Calu3 (cell line): ENCODE measurements at regions not wholly inside any gene's neighbourhood (a gene's known extent, or its start where the extent isn't known, plus 50 kb on each side); places are given as distances from the start of the nearest gene placed in this dataset.

Experiments used
- BruUV-seq: library from RNA; stranded (reverse); fragments of 400-500 nt; replicated peaks from 2 replicates; lab custom pipeline; 2021; lab: Mats Ljungman, UMichigan
- CTCF ChIA-PET: fragments of 300-600 bp; sonication (Branson Sonifier 250); formaldehyde crosslinking; loops from one replicate; lab custom pipeline; 2022; ENCODE audit warnings: antibody characterized with exemption; lab: Charles Lee
- DNase-seq: peaks from one replicate; pipeline ENCODE4 v3.0.0; 2022
- H3K27ac Mint-ChIP-seq: one replicate; pipeline ENCODE4 v1.8.0; 2022; ENCODE audit warnings: mixed read lengths; ENCODE audit not compliant: unreplicated experiment
- H3K27me3 Mint-ChIP-seq: one replicate; pipeline ENCODE4 v1.8.0; 2022; ENCODE audit warnings: mixed read lengths; ENCODE audit not compliant: unreplicated experiment
- H3K36me3 Mint-ChIP-seq: one replicate; pipeline ENCODE4 v1.8.0; 2022; ENCODE audit warnings: mild to moderate bottlenecking, moderate library complexity, mixed read lengths; ENCODE audit not compliant: insufficient read depth, unreplicated experiment
- H3K4me1 Mint-ChIP-seq: one replicate; pipeline ENCODE4 v1.8.0; 2022; ENCODE audit warnings: mild to moderate bottlenecking, low read depth, mixed read lengths; ENCODE audit not compliant: unreplicated experiment
- H3K4me3 Mint-ChIP-seq: one replicate; pipeline ENCODE4 v1.8.0; 2022; ENCODE audit warnings: mild to moderate bottlenecking, low read depth, moderate library complexity, mixed read lengths; ENCODE audit not compliant: unreplicated experiment
- H3K9me3 Mint-ChIP-seq: one replicate; pipeline ENCODE4 v1.8.0; 2022; ENCODE audit warnings: low read depth, mixed read lengths; ENCODE audit not compliant: unreplicated experiment
- intact Hi-C: fragments of 100-400 bp; cut with micrococcal nuclease; formaldehyde crosslinking; loops from one replicate; pipeline ENCODE4 v1.10.0; 2022; ENCODE audit not compliant: unreplicated experiment
- TF ChIP-seq, protein P1 (sequence below): fragments of 200-600 bp; IDR thresholded peaks from one replicate; pipeline ENCODE4 v1.8.0; 2022; ENCODE audit warnings: antibody characterized with exemption; ENCODE audit not compliant: unreplicated experiment

GRCh38 chr12:65769880-65770279 is 54.4 kb upstream of the HMGA2 start:
- Mint-ChIP-seq H3K9me3 (no peaks in the 10 kb centered on the region), H3K27me3 (peaks cover 18% of the 10 kb centered on the region), H3K36me3 (no peaks in the 10 kb centered on the region), H3K27ac (no peak overlapping the region), H3K4me3 (no peak overlapping the region), H3K4me1 (peaks cover 13% of the 10 kb centered on the region)
- no TSS peak for BruUV-seq
- no peak for DNase-seq
- CTCF ChIA-PET = no interaction called here
- intact Hi-C loops = no loop called here
- TF ChIP-seq, protein P1, sequence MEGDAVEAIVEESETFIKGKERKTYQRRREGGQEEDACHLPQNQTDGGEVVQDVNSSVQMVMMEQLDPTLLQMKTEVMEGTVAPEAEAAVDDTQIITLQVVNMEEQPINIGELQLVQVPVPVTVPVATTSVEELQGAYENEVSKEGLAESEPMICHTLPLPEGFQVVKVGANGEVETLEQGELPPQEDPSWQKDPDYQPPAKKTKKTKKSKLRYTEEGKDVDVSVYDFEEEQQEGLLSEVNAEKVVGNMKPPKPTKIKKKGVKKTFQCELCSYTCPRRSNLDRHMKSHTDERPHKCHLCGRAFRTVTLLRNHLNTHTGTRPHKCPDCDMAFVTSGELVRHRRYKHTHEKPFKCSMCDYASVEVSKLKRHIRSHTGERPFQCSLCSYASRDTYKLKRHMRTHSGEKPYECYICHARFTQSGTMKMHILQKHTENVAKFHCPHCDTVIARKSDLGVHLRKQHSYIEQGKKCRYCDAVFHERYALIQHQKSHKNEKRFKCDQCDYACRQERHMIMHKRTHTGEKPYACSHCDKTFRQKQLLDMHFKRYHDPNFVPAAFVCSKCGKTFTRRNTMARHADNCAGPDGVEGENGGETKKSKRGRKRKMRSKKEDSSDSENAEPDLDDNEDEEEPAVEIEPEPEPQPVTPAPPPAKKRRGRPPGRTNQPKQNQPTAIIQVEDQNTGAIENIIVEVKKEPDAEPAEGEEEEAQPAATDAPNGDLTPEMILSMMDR = no peak
